GM21529 (cell line): ENCODE measurements at regions not wholly inside any gene's neighbourhood (a gene's known extent, or its start where the extent isn't known, plus 50 kb on each side); places are given as distances from the start of the nearest gene placed in this dataset.

Source experiments
- ATAC-seq: cut with Tn5 transposase; IDR thresholded peaks from one replicate; pipeline ENCODE4 v1.9.1; 2021; ENCODE audit not compliant: unreplicated experiment

DNA sequence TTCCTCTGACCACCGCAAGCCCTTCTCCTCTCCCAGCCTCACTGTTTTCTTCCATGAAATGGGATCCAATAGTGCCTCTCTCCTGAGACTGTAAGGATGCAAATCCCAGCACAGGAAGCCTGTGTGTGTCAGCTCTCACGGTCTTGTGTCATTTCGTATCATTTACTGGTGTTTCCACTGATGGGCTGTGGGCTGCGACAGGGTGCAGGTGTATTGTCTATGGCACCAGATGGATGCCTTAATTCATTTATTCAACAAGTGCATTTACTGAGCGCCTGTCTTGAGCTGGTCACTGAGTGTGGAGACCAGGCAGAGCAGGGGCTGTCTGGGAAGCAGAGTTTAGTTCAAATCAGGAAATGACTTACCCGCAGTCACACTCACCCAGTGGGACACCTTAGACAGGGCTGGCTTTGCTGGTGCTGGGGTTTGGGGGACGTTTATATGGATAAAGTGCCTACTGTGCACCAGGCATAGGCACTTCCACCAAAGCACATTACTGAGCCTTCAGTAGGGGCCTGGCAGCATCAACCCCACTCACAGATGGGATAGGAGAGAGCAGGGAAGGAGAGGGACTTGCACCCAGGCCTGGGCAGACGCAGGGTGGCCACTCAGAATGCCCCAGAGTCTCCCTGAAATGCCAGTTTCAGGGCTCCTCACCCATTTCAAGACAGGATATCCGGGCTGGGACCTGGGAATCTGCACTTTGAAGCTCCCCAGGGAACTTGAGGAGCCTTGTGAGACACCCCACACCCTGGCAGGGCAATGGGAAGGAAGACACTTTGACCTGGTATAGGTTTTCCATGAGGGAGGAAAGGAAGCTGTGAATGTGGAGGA, 398.9 kb downstream of the MATN1 start:
- no peak for ATAC-seq

GRCh38 chr1:30323841-30324240, 399.5 kb downstream of the MATN1 start:
- ATAC-seq: no peak

- no peak for ATAC-seq
Measured at GRCh38 chr1:30323352-30323751, 400.0 kb downstream of the MATN1 start.

GRCh38 chr1:30322859-30323257, 400.5 kb downstream of the MATN1 start:
- ATAC-seq: no peak

- no peak for ATAC-seq
Measured at GRCh38 chr1:30321996-30322858, 401.2 kb downstream of the MATN1 start.

DNA sequence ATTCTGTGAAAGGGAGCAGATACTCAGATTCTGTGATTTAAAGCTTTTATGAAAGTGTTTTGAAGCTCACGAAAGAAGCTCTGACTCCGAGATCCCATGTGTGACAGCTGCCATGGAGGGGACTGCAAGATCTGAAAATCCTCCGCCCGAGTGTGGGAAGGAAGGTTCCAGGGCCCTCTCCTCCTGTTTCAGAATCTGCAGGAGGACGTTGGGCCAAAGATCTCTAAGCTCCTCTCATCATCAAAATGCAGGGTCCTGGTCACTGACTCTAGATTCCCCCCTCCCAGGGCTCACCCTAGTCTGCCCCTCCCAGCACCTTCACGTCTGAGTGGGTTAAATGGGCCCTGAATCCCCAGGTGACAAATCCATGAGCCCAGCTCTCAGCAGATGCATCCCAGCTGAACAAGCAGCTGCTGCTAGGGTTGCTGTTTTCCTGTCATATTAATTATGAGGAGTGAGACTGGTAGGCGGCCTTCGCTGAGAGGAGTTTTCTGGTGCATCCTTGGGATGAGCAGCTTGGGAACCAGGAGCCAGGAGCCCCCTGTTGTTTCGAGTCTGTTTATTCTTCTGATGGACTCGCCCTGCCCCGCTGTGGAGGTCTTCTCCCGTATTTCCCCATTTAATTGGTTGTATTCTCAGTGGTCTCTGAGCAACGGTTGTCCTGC, 402.0 kb downstream of the MATN1 start:
- ATAC-seq: no peak

DNA sequence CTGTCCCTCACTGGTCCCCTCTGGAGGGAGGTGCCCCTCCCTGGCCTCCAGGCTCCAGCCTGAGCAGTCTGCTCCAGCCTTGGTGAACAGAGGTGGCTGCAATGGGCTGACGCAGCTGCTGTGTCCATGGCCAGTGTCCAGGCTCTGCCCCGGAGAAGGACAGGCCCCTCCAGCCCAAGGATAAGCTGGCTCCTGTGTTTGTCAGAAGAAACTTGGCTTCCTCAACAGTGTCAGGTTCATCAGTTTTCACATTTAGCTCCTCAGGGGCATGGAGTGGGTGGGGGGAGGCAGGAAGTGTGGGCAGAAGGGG, 402.8 kb downstream of the MATN1 start:
- ATAC-seq: no peak

GRCh38 chr1:30319765-30320580, 403.4 kb downstream of the MATN1 start:
- ATAC-seq: no peak

- no peak for ATAC-seq
Measured at GRCh38 chr1:30318864-30319718, 404.3 kb downstream of the MATN1 start.

DNA sequence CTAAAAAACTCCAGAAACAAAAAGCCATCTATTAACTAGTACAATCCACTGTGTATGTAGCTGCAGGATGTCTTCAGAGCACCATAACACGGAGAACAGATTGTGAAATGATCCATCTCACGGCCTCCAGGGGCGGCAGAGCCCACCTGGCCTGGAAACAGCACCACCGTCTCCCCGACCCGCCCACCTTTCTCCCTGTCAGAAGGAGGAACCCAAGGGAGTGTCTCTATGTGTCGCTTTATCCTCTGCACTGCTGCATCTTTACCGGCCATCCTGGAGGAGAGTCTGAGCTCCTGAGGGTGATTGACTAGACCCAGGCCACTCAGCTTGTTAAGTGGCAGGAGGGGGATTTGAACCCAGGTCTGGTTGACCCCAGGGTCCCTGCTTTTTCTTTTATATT, 405.0 kb downstream of the MATN1 start:
- ATAC-seq: no peak

DNA sequence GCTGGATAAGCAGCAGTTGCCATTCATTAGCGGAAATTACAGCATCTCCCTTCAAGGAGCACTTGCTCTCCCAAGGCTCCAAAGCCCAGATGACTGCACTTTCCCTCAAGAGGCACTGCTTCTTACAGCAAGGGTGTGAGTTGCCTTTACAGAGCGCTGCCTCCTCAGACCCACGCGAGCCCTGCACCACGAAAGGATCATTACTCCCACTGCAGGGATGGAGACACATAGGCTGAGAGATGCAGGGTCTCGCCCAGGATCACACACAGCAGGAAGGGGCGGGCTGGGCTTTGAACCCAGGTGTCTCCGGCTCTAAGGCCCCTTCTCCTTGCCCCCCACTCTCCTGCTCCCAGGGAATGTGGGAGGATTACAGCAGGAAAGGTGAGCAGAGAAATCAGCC, 405.5 kb downstream of the MATN1 start:
- no peak for ATAC-seq

DNA sequence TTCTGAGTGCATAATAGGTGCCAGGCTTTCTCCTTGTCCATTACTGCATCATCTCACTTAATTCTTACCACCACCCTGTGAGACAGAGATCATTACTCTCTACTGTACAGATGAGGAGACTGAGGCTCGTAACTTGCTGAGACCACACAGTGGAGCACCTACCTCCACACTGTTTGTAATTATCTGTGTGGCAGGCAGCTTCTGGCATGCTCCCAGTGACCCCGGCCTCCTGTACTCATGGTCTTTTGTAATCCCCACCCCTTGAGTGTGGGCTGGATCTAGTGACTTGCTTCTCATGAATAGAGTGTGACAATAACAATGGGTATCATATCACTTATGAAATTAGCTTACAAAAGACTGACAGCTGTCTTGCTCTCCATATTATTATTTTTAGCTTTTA, 407.3 kb downstream of the MATN1 start:
- no peak for ATAC-seq

DNA sequence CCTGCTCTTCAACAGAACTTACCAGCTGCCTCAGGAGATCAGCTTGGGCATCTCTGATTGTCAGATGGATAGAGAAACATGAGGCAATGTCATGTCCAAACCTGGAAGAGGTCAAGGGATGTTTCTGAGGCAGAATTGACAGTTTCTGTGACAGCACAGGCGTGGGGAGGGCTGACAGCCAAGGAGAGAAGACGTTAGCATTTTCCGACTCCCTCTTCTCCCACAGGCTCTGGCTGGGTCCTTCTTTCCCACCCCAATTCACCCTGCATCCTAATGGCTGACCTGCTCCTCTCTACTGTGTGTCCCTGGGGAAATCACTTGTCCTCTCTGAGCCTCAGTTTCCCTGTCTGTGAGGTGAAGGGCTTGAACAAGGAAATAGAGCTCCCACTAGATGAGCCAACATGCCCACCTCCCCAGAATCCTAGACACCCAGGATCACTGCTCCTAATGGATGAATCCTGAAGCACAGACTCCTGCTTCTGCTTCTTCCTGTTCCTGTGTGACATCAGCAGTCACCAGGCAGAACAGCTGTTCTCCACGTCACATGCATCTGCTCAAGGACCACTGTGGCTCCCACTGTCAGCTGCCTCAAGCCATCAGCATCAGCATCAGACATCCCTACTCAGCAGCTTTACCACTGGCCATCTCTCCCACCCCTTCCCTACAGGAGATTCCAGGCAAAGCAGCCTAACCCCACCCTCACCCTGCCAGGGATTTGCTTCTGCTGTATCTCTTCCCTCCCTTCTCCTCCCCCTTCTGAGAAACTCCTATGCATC, 408.0 kb downstream of the MATN1 start:
- no peak for ATAC-seq

GRCh38 chr1:30314591-30314990, 408.8 kb downstream of the MATN1 start:
- no peak for ATAC-seq

- ATAC-seq: no peak
Measured at GRCh38 chr1:30313584-30313983, 409.8 kb downstream of the MATN1 start.

DNA sequence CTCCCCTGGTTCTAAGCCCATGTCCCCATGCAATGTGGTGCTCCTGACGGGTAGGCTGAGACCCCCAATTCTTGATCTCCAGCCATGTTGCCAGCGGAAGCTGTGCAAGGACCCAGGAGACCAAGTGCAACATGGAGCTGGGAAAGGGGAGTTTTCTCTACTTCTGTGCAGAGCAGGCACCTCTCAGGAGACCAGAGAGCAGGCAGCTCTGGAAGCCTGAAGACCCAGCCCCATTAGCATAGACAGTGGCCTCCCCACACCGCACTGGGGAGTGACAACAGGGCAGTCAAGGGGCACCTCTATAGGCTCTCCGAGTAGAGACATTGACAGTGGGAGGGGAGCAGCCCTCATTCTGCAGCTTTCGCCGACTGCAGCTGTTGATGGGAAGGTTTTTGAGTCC, 410.2 kb downstream of the MATN1 start:
- ATAC-seq: no peak

DNA sequence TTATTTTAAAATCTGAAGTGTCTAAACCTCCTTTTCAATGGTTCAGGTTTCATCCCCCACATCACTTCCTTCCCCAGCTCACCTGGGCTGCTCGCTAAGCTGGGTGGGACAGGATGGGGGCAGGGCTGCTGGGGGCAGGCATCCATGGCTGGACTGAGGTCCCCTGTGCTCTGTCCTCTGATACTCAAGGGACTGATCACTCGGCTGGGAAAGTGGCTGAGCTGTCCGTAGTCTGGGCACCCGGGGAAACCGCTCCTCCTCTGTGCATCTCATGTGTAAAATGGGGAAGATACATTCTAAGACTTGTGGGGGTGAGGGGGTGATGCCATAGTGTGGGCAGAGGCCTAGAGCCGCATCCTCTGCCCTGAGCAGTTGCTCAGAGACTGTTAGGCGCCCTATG, 411.2 kb downstream of the MATN1 start:
- ATAC-seq: no peak

GRCh38 chr1:30311749-30312148, 411.6 kb downstream of the MATN1 start:
- no peak for ATAC-seq
